Neural cell (in vitro differentiated cells): ENCODE measurements at regions not wholly inside any gene's neighbourhood (a gene's known extent, or its start where the extent isn't known, plus 50 kb on each side); places are given as distances from the start of the nearest gene placed in this dataset.

ENCODE experiments used
- CTCF ChIP-seq: fragments of 450-650 bp; IDR thresholded peaks from 2 replicates; pipeline ENCODE4 v1.5.1; 2014; ENCODE audit warnings: antibody characterized with exemption, mild to moderate bottlenecking, moderate library complexity; ENCODE audit not compliant: poor library complexity, severe bottlenecking
- EP300 ChIP-seq: fragments of 450-650 bp; conservative IDR thresholded peaks from 2 replicates; pipeline ENCODE4 v1.6.1; 2014; ENCODE audit warnings: antibody characterized with exemption, mild to moderate bottlenecking, moderate library complexity; ENCODE audit not compliant: poor library complexity, severe bottlenecking
- EZH2 ChIP-seq: fragments of 200-600, 300-800 bp; shearing (Covaris generic), sonication (generic); IDR thresholded peaks from 2 replicates; pipeline ENCODE4 v1.6.1; 2014; ENCODE audit warnings: antibody characterized with exemption, low read length, borderline replicate concordance, mild to moderate bottlenecking; ENCODE audit not compliant: insufficient read depth, poor library complexity, severe bottlenecking
- POLR2AphosphoS5 ChIP-seq: IDR thresholded peaks from 2 replicates; pipeline ENCODE4 v1.6.1; 2012

GRCh38 chr18:51946946-51947345, 393.1 kb upstream of the DCC start:
- TF ChIP-seq EP300, result no peak
- no peak for TF ChIP-seq CTCF
- TF ChIP-seq POLR2AphosphoS5, result no peak
- TF ChIP-seq EZH2, result no peak
